ENCODE measurements at regions not wholly inside any gene's neighbourhood (a gene's known extent, or its start where the extent isn't known, plus 50 kb on each side); places are given as distances from the start of the nearest gene placed in this dataset.

GRCh38 chr2:510839-511238 lies 166.4 kb downstream of the TMEM18 start:
- peaks cover 0 to 6% (median 2%) of the 10 kb centered on the region in 3 donors for H3K4me1 ChIP-seq (ENCODE audit: control insufficient read depth in 2 of 3, insufficient read depth in 2 of 3, low read depth in 1 of 3, low read length in 3 of 3)
- H3K27me3 ChIP-seq (ENCODE audit: control insufficient read depth, insufficient read depth, low read length): no peaks in the 10 kb centered on the region
- no peak overlapping the region for H3K4me3 ChIP-seq (ENCODE audit: low read length in 3 of 3)
- no peaks in the 10 kb centered on the region for H3K36me3 ChIP-seq (ENCODE audit: control insufficient read depth in 2 of 3, insufficient read depth in 3 of 3, low read length in 3 of 3)
- intact Hi-C loops (cut with DNase I): no loop called here
- no peak overlapping the region for H3K27ac ChIP-seq (ENCODE audit: low read depth in 2 of 2, low read length in 2 of 2)
- DNase-seq (no peak), FAIRE-seq (no peak)
- H3K9ac ChIP-seq (ENCODE audit: low read length in 3 of 3): no peak overlapping the region
- no peak for TF ChIP-seq CTCF (IDR thresholded peaks at IDR 0.05; ENCODE audit: borderline replicate concordance, extremely low read depth, insufficient read depth)
- H3K9me3 ChIP-seq (ENCODE audit: control insufficient read depth in 2 of 3, insufficient read depth in 1 of 3, low read length in 3 of 3): no peaks in the 10 kb centered on the region

DNA sequence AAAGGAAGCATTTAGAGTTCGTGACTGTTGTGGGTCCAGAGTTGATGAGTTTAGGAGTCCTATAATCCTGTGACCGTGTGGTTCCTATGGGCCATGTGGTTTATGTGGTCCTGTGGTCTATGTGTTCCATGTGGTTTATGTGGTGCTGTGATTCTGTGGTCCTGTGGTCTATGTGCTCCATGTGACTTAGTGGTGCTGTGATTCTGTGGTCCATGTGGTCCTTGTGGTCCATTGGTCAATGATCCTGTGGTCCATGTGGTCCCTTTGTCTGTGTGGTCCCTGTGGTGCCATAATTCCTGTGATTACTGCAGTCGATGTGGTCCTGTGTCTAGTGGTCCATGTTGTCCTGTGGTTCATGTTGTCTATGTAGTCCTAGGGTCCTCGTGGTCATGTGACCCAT lies 167.3 kb downstream of the TMEM18 start:
- DNase-seq: no peak
- TF ChIP-seq CTCF (IDR thresholded peaks at IDR 0.05; ENCODE audit: borderline replicate concordance, extremely low read depth, insufficient read depth): no peak
- Histone ChIP-seq H3K36me3 (ENCODE audit: control insufficient read depth in 2 of 3, insufficient read depth in 3 of 3, low read length in 3 of 3) (no peaks in the 10 kb centered on the region), H3K4me3 (ENCODE audit: low read length in 3 of 3) (no peak overlapping the region), H3K4me1 (ENCODE audit: control insufficient read depth in 2 of 3, insufficient read depth in 2 of 3, low read depth in 1 of 3, low read length in 3 of 3) (peaks cover 0 to 6% (median 2%) of the 10 kb centered on the region in 3 donors), H3K27ac (ENCODE audit: low read depth in 2 of 2, low read length in 2 of 2) (no peak overlapping the region), H3K9me3 (ENCODE audit: control insufficient read depth in 2 of 3, insufficient read depth in 1 of 3, low read length in 3 of 3) (no peaks in the 10 kb centered on the region), H3K27me3 (ENCODE audit: control insufficient read depth, insufficient read depth, low read length) (no peaks in the 10 kb centered on the region), H3K9ac (ENCODE audit: low read length in 3 of 3) (no peak overlapping the region)
- FAIRE-seq: no peak
- intact Hi-C loops (cut with DNase I): no loop called here

DNA sequence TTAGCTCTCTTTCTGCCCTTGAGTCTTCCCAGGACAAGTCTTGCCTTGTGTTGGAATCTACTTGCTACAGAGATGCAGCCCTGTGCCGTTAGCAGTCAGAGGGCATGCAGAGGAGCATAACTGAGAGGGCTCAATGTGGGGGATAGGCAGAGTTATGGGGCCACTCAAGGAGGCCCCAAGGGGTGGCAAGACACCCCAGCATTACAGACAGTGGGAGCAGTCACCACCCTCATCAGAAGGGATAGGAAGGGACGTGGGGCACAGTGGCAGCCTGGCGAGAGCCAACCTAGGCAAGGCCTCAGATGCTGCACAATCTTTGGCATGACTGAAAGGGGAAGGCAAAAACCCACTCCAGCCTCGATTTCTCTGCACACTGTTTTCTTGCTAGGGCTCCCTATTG lies 169.1 kb downstream of the TMEM18 start:
- no peak for TF ChIP-seq CTCF (IDR thresholded peaks at IDR 0.05; ENCODE audit: borderline replicate concordance, extremely low read depth, insufficient read depth)
- no peak for DNase-seq
- no peak overlapping the region for H3K4me3 ChIP-seq (ENCODE audit: low read length in 3 of 3)
- no peaks in the 10 kb centered on the region for H3K27me3 ChIP-seq (ENCODE audit: control insufficient read depth, insufficient read depth, low read length)
- H3K4me1 ChIP-seq (ENCODE audit: control insufficient read depth in 2 of 3, insufficient read depth in 2 of 3, low read depth in 1 of 3, low read length in 3 of 3): peaks cover 0 to 6% (median 2%) of the 10 kb centered on the region in 3 donors
- FAIRE-seq: no peak
- H3K9me3 ChIP-seq (ENCODE audit: control insufficient read depth in 2 of 3, insufficient read depth in 1 of 3, low read length in 3 of 3): no peaks in the 10 kb centered on the region
- no peak overlapping the region for H3K27ac ChIP-seq (ENCODE audit: low read depth in 2 of 2, low read length in 2 of 2)
- no peaks in the 10 kb centered on the region for H3K36me3 ChIP-seq (ENCODE audit: control insufficient read depth in 2 of 3, insufficient read depth in 3 of 3, low read length in 3 of 3)
- intact Hi-C loops (cut with DNase I): no loop called here
- H3K9ac ChIP-seq (ENCODE audit: low read length in 3 of 3): no peak overlapping the region

DNA sequence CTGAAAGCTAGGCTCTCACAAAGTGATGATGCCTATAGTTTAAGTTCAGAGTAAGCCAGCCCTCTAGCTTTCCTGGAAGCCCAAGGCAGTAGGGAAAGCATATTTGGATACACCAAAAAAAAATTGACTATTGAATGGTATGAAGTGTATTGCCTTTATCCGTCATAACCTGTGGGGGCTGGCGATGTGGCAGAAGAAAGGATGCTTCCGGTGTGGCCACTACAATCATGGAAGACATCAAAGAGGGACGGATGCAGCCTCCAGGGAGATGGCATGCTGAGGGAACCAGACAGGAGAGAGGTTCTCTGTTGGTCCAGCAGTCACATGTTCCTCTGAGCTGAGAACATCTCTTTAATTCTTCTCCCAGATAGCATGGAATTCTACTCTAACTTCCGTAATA lies 170.3 kb downstream of the TMEM18 start:
- DNase-seq (no peak), FAIRE-seq (no peak)
- H3K9ac ChIP-seq (ENCODE audit: low read length in 3 of 3): no peak overlapping the region
- no peak overlapping the region for H3K27ac ChIP-seq (ENCODE audit: low read depth in 2 of 2, low read length in 2 of 2)
- no peaks in the 10 kb centered on the region for H3K9me3 ChIP-seq (ENCODE audit: control insufficient read depth in 2 of 3, insufficient read depth in 1 of 3, low read length in 3 of 3)
- peaks cover 0 to 6% (median 2%) of the 10 kb centered on the region in 3 donors for H3K4me1 ChIP-seq (ENCODE audit: control insufficient read depth in 2 of 3, insufficient read depth in 2 of 3, low read depth in 1 of 3, low read length in 3 of 3)
- H3K4me3 ChIP-seq (ENCODE audit: low read length in 3 of 3): no peak overlapping the region
- H3K27me3 ChIP-seq (ENCODE audit: control insufficient read depth, insufficient read depth, low read length): no peaks in the 10 kb centered on the region
- no peak for TF ChIP-seq CTCF (IDR thresholded peaks at IDR 0.05; ENCODE audit: borderline replicate concordance, extremely low read depth, insufficient read depth)
- intact Hi-C loops (cut with DNase I): no loop called here
- H3K36me3 ChIP-seq (ENCODE audit: control insufficient read depth in 2 of 3, insufficient read depth in 3 of 3, low read length in 3 of 3): no peaks in the 10 kb centered on the region
